Cerebellar cortex (tissue), 1 donor: ENCODE measurements at regions not wholly inside any gene's neighbourhood (a gene's known extent, or its start where the extent isn't known, plus 50 kb on each side); places are given as distances from the start of the nearest gene placed in this dataset.
"Not testable (repeated sequence)": the region's sequence is repeated elsewhere in the genome, so short reads cannot be mapped to it uniquely, and the experiment has no call there.

ENCODE experiments used
- DNase-seq: peaks from one replicate; pipeline ENCODE4 v3.0.0-alpha.2; 2015; ENCODE audit warnings: low spot score

GRCh38 chr2:236415684-236416444, 151.7 kb upstream of the ASB18 start:
- no peak for DNase-seq

- DNase-seq, result no peak
Measured at GRCh38 chr2:236417150-236417549, 152.5 kb upstream of the ACKR3 start.

- DNase-seq, result no peak
Measured at GRCh38 chr2:236430584-236430983, 139.0 kb upstream of the ACKR3 start.

- no peak for DNase-seq
Measured at GRCh38 chr2:236434593-236434992, 135.0 kb upstream of the ACKR3 start.

GRCh38 chr2:236440110-236440881, 129.3 kb upstream of the ACKR3 start:
- DNase-seq, result no peak

- no peak for DNase-seq
Measured at GRCh38 chr2:236444187-236444586, 125.4 kb upstream of the ACKR3 start.

- DNase-seq, result no peak
Measured at GRCh38 chr2:236445678-236446077, 123.9 kb upstream of the ACKR3 start.

GRCh38 chr2:236446521-236446920, 123.1 kb upstream of the ACKR3 start:
- no peak for DNase-seq

- peak; percentile 54 for DNase-seq
Measured at GRCh38 chr2:236449167-236449761, 120.4 kb upstream of the ACKR3 start.

GRCh38 chr2:236452238-236452637, 117.4 kb upstream of the ACKR3 start:
- no peak for DNase-seq

- no peak for DNase-seq
Measured at GRCh38 chr2:236454076-236454475, 115.5 kb upstream of the ACKR3 start.

- no peak for DNase-seq
Measured at GRCh38 chr2:236459393-236459792, 110.2 kb upstream of the ACKR3 start.

GRCh38 chr2:236464140-236464539, 105.5 kb upstream of the ACKR3 start:
- DNase-seq, result no peak

GRCh38 chr2:236472720-236473495, 96.7 kb upstream of the ACKR3 start:
- peak; percentile 14 for DNase-seq

GRCh38 chr2:236473691-236474090, 95.9 kb upstream of the ACKR3 start:
- no peak for DNase-seq

GRCh38 chr2:236479814-236480213, 89.8 kb upstream of the ACKR3 start:
- DNase-seq, result no peak

- DNase-seq, result no peak
Measured at GRCh38 chr2:236483102-236483501, 86.5 kb upstream of the ACKR3 start.

- DNase-seq, result no peak
Measured at GRCh38 chr2:236485519-236485918, 84.1 kb upstream of the ACKR3 start.

- DNase-seq, result not testable (repeated sequence)
Measured at GRCh38 chr2:236489083-236489482, 80.5 kb upstream of the ACKR3 start.

GRCh38 chr2:236489895-236490404, 79.7 kb upstream of the ACKR3 start:
- no peak for DNase-seq

GRCh38 chr2:236496340-236496739, 73.3 kb upstream of the ACKR3 start:
- no peak for DNase-seq

- no peak for DNase-seq
Measured at GRCh38 chr2:236498369-236498768, 71.3 kb upstream of the ACKR3 start.
